ENCODE measurements at regions not wholly inside any gene's neighbourhood (a gene's known extent, or its start where the extent isn't known, plus 50 kb on each side); places are given as distances from the start of the nearest gene placed in this dataset.

GRCh38 chr11:86151174-86152005 is 82.5 kb upstream of the PICALM start:
- H3K27ac Mint-ChIP-seq (ENCODE audit: unreplicated experiment) = no peak overlapping the region
- no peaks in the 10 kb centered on the region for H3K9me3 Mint-ChIP-seq
- H3K36me3 Mint-ChIP-seq (ENCODE audit: low read depth) = no peaks in the 10 kb centered on the region
- H3K27me3 Mint-ChIP-seq (ENCODE audit: low read depth) = no peaks in the 10 kb centered on the region
- TF ChIP-seq CTCF (conservative IDR thresholded peaks at IDR 0.05) = no peak
- H3K4me1 Mint-ChIP-seq = peaks cover 23% of the 10 kb centered on the region
- no peak overlapping the region for H3K4me3 Mint-ChIP-seq
- no peak for DNase-seq (ENCODE audit: low read depth, low spot score)

GRCh38 chr11:86150847-86151173 is 81.9 kb upstream of the PICALM start:
- no peaks in the 10 kb centered on the region for H3K36me3 Mint-ChIP-seq (ENCODE audit: low read depth)
- peaks cover 23% of the 10 kb centered on the region for H3K4me1 Mint-ChIP-seq
- no peaks in the 10 kb centered on the region for H3K27me3 Mint-ChIP-seq (ENCODE audit: low read depth)
- H3K4me3 Mint-ChIP-seq = no peak overlapping the region
- DNase-seq (ENCODE audit: low read depth, low spot score) = no peak
- TF ChIP-seq CTCF (conservative IDR thresholded peaks at IDR 0.05) = no peak
- H3K9me3 Mint-ChIP-seq = no peaks in the 10 kb centered on the region
- no peak overlapping the region for H3K27ac Mint-ChIP-seq (ENCODE audit: unreplicated experiment)

GRCh38 chr11:86149792-86150191 is 80.9 kb upstream of the PICALM start:
- DNase-seq (ENCODE audit: low read depth, low spot score) = no peak
- H3K9me3 Mint-ChIP-seq = no peaks in the 10 kb centered on the region
- H3K4me1 Mint-ChIP-seq = peaks cover 23% of the 10 kb centered on the region
- no peaks in the 10 kb centered on the region for H3K27me3 Mint-ChIP-seq (ENCODE audit: low read depth)
- no peak for TF ChIP-seq CTCF (conservative IDR thresholded peaks at IDR 0.05)
- H3K36me3 Mint-ChIP-seq (ENCODE audit: low read depth) = no peaks in the 10 kb centered on the region
- H3K27ac Mint-ChIP-seq (ENCODE audit: unreplicated experiment) = no peak overlapping the region
- H3K4me3 Mint-ChIP-seq = no peak overlapping the region

GRCh38 chr11:86148345-86148747 is 79.5 kb upstream of the PICALM start:
- Mint-ChIP-seq H3K27me3 (ENCODE audit: low read depth) (no peaks in the 10 kb centered on the region), H3K27ac (ENCODE audit: unreplicated experiment) (no peak overlapping the region), H3K4me1 (peaks cover 23% of the 10 kb centered on the region), H3K9me3 (no peaks in the 10 kb centered on the region), H3K4me3 (no peak overlapping the region), H3K36me3 (ENCODE audit: low read depth) (no peaks in the 10 kb centered on the region)
- DNase-seq (ENCODE audit: low read depth, low spot score) = no peak
- TF ChIP-seq CTCF (conservative IDR thresholded peaks at IDR 0.05) = no peak

GRCh38 chr11:86147004-86147403 is 78.1 kb upstream of the PICALM start:
- Mint-ChIP-seq H3K27ac (ENCODE audit: unreplicated experiment) (no peak overlapping the region), H3K9me3 (no peaks in the 10 kb centered on the region), H3K27me3 (ENCODE audit: low read depth) (no peaks in the 10 kb centered on the region)

More at GRCh38 chr11:86147004-86147403, 78.1 kb upstream of the PICALM start:
- no peak for TF ChIP-seq CTCF (conservative IDR thresholded peaks at IDR 0.05)
- peaks cover 18% of the 10 kb centered on the region for H3K4me1 Mint-ChIP-seq
- DNase-seq (ENCODE audit: low read depth, low spot score) = no peak
- no peak overlapping the region for H3K4me3 Mint-ChIP-seq
- H3K36me3 Mint-ChIP-seq (ENCODE audit: low read depth) = no peaks in the 10 kb centered on the region
